Thyroid gland (tissue), 4 donors: ENCODE measurements at regions not wholly inside any gene's neighbourhood (a gene's known extent, or its start where the extent isn't known, plus 50 kb on each side); places are given as distances from the start of the nearest gene placed in this dataset.

Experiments used
- DNase-seq, 2 donors: peaks; one replicate each; pipeline ENCODE4 v3.0.0-alpha.2; 2019
- H3K27ac ChIP-seq, 3 donors: fragments of 200-600 bp; sonication (generic); 1 replicate in 2 of 3; 2 replicates in 1 of 3; pipeline ENCODE4 v1.5.1; 2016 to 2019; ENCODE audit warnings: mild to moderate bottlenecking in 1 of 3, moderate library complexity in 1 of 3
- H3K27me3 ChIP-seq: fragments of 200-600 bp; sonication (generic); one replicate; pipeline ENCODE4 v1.5.1; 2019
- H3K36me3 ChIP-seq, 2 donors: fragments of 200-600 bp; sonication (generic); one replicate each; pipeline ENCODE4 v1.5.1; 2016 to 2019
- H3K4me1 ChIP-seq, 2 donors: fragments of 200-600 bp; sonication (generic); one replicate each; pipeline ENCODE4 v1.5.1; 2017 to 2019
- H3K4me3 ChIP-seq, 3 donors: fragments of 200-600 bp; sonication (generic); replicated peaks in 1 of 3; 1 replicate in 2 of 3; 2 replicates in 1 of 3; pipeline ENCODE4 v1.5.1; 2016; ENCODE audit warnings: mild to moderate bottlenecking in 1 of 3
- H3K9me3 ChIP-seq: fragments of 200-600 bp; sonication (generic); one replicate; pipeline ENCODE4 v1.5.1; 2017
- CTCF ChIP-seq, 6 experiments: fragments of 200-600 bp in 3 of 6; fragments of 450-650 bp in 3 of 6; sonication (generic) in 3 of 6; IDR thresholded peaks; one replicate each; pipeline ENCODE4 v1.5.1; 2016 to 2019; ENCODE audit warnings: antibody characterized with exemption in 6 of 6, mild to moderate bottlenecking in 2 of 6, inconsistent platforms in 1 of 6, moderate library complexity in 1 of 6
- POLR2A ChIP-seq, 2 donors: fragments of 450-650 bp; IDR thresholded peaks; one replicate each; pipeline ENCODE4 v1.6.1; 2017; ENCODE audit warnings: antibody characterized with exemption in 2 of 2, mild to moderate bottlenecking in 2 of 2, moderate library complexity in 1 of 2
- WGBS, 2 donors: methylation state at CpG; one replicate each; pipeline ENCODE4 v1.1.5; 2017; 5-methylcytosine and 5-hydroxymethylcytosine counted together
- intact Hi-C: fragments of 100-400 bp; cut with DNase I; formaldehyde crosslinking; loops from one replicate; pipeline ENCODE4 v1.15.1; 2023

GRCh38 chr2:83478037-83478436 lies 981.0 kb downstream of the SUCLG1 start:
- WGBS, 2 donors: 60 to 80% methylated on average over 4 of the region's 4 CpGs
- DNase-seq: no peak

GRCh38 chr2:83475371-83475770 lies 983.7 kb downstream of the SUCLG1 start:
- no peaks in the 10 kb centered on the region for H3K4me1 ChIP-seq
- 90 to 97% methylated on average over 2 of the region's 2 CpGs for WGBS, 2 donors
- no peaks in the 10 kb centered on the region for H3K9me3 ChIP-seq
- TF ChIP-seq CTCF (IDR thresholded peaks at IDR 0.05): no peak
- no peak for TF ChIP-seq POLR2A (IDR thresholded peaks at IDR 0.05)
- H3K4me3 ChIP-seq: no peak overlapping the region
- H3K27ac ChIP-seq: no peak overlapping the region
- H3K27me3 ChIP-seq: no peaks in the 10 kb centered on the region
- intact Hi-C loops: no loop called here
- H3K36me3 ChIP-seq: no peaks in the 10 kb centered on the region
- DNase-seq: no peak

More at GRCh38 chr2:83478037-83478436, 981.0 kb downstream of the SUCLG1 start:
- H3K27ac ChIP-seq: no peak overlapping the region
- intact Hi-C loops: no loop called here
- no peaks in the 10 kb centered on the region for H3K27me3 ChIP-seq
- H3K4me1 ChIP-seq: no peaks in the 10 kb centered on the region
- H3K9me3 ChIP-seq: no peaks in the 10 kb centered on the region
- TF ChIP-seq CTCF (IDR thresholded peaks at IDR 0.05) (no peak), POLR2A (IDR thresholded peaks at IDR 0.05) (no peak)
- H3K4me3 ChIP-seq: no peak overlapping the region
- H3K36me3 ChIP-seq: no peaks in the 10 kb centered on the region

- WGBS, 2 donors: 69 to 77% methylated on average over 1 of the region's 1 CpG
- no peak overlapping the region for H3K4me3 ChIP-seq
- TF ChIP-seq CTCF (IDR thresholded peaks at IDR 0.05) (no peak), POLR2A (IDR thresholded peaks at IDR 0.05) (no peak)
- H3K36me3 ChIP-seq: no peaks in the 10 kb centered on the region
- no peaks in the 10 kb centered on the region for H3K9me3 ChIP-seq
- H3K27me3 ChIP-seq: no peaks in the 10 kb centered on the region
- intact Hi-C loops: no loop called here
- H3K4me1 ChIP-seq: no peaks in the 10 kb centered on the region
- no peak for DNase-seq
- no peak overlapping the region for H3K27ac ChIP-seq
These were observed 987.4 kb downstream of the SUCLG1 start for GRCh38 chr2:83471655-83472054.

- no peaks in the 10 kb centered on the region for H3K27me3 ChIP-seq
- no peak for DNase-seq
- H3K27ac ChIP-seq: no peak overlapping the region
- no peak for TF ChIP-seq POLR2A (IDR thresholded peaks at IDR 0.05)
- TF ChIP-seq CTCF (IDR thresholded peaks at IDR 0.05): no peak
- no peaks in the 10 kb centered on the region for H3K36me3 ChIP-seq
- intact Hi-C loops: no loop called here
- H3K4me3 ChIP-seq: no peak overlapping the region
- no peaks in the 10 kb centered on the region for H3K9me3 ChIP-seq
- H3K4me1 ChIP-seq: no peaks in the 10 kb centered on the region
These were observed 988.2 kb downstream of the SUCLG1 start for GRCh38 chr2:83470928-83471327.

- H3K36me3 ChIP-seq: no peaks in the 10 kb centered on the region
- no peak for DNase-seq
- no peak overlapping the region for H3K4me3 ChIP-seq
- no peaks in the 10 kb centered on the region for H3K27me3 ChIP-seq
- no peaks in the 10 kb centered on the region for H3K9me3 ChIP-seq
- intact Hi-C loops: no loop called here
- H3K27ac ChIP-seq: no peak overlapping the region
- TF ChIP-seq CTCF (IDR thresholded peaks at IDR 0.05) (no peak), POLR2A (IDR thresholded peaks at IDR 0.05) (no peak)
- no peaks in the 10 kb centered on the region for H3K4me1 ChIP-seq
- 79 to 81% methylated on average over 1 of the region's 1 CpG for WGBS, 2 donors
These were observed 994.6 kb downstream of the SUCLG1 start for GRCh38 chr2:83464444-83464843.
